Stomach (tissue), 4 donors: ENCODE measurements at regions not wholly inside any gene's neighbourhood (a gene's known extent, or its start where the extent isn't known, plus 50 kb on each side); places are given as distances from the start of the nearest gene placed in this dataset.

Experiments
- EP300 ChIP-seq: sonication (generic); formaldehyde crosslinking; IDR thresholded peaks from one replicate; pipeline ENCODE4 v1.6.1; 2017; ENCODE audit warnings: antibody characterized with exemption
- POLR2A ChIP-seq, 4 donors: fragments of 450-650 bp; IDR thresholded peaks; one replicate each; pipeline ENCODE4 v1.6.1; 2016; ENCODE audit warnings: antibody characterized with exemption in 4 of 4, control low read depth in 2 of 4, mild to moderate bottlenecking in 1 of 4, moderate library complexity in 1 of 4
- POLR2AphosphoS5 ChIP-seq, 3 donors: sonication (generic); formaldehyde crosslinking; IDR thresholded peaks; one replicate each; pipeline ENCODE4 v1.6.1; 2016; ENCODE audit warnings: antibody characterized with exemption in 3 of 3
- TF ChIP-seq, protein P1 (sequence below), 7 experiments: fragments of 450-650 bp in 4 of 7; fragments of 200-600 bp in 3 of 7; sonication (generic) in 3 of 7; IDR thresholded peaks; one replicate each; pipeline ENCODE4 v1.5.1; 2016 to 2019; ENCODE audit warnings: antibody characterized with exemption in 7 of 7, control low read depth in 2 of 7, mild to moderate bottlenecking in 1 of 7

DNA sequence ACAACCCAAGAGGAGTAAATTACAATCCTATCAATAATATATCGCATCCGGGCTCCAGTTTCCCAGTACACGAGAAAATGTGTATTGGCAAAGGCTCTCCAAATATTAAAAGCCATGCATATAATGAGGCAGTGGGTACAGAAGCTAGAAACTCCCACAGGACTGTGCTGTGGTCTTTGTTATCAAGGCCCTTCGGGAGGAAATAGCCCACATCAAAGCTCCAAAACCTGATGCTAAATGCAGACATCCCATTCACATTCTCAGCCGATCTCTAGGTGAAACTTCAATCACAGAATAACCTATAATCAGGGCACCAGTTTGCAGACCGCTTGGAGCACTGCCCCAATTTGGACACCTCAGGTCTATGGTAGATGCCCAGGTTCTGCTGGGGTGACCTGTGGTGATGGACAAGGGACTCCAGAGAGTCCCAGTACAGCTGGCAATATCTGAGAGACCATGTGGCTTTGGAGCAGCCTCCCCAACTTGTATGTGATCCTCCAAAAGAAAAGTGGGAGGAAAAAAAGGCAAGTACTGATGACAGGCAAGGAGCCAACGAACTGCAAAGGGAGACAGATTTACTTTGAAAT is 148.8 kb upstream of the CAMK1G start:
- TF ChIP-seq, protein P1, sequence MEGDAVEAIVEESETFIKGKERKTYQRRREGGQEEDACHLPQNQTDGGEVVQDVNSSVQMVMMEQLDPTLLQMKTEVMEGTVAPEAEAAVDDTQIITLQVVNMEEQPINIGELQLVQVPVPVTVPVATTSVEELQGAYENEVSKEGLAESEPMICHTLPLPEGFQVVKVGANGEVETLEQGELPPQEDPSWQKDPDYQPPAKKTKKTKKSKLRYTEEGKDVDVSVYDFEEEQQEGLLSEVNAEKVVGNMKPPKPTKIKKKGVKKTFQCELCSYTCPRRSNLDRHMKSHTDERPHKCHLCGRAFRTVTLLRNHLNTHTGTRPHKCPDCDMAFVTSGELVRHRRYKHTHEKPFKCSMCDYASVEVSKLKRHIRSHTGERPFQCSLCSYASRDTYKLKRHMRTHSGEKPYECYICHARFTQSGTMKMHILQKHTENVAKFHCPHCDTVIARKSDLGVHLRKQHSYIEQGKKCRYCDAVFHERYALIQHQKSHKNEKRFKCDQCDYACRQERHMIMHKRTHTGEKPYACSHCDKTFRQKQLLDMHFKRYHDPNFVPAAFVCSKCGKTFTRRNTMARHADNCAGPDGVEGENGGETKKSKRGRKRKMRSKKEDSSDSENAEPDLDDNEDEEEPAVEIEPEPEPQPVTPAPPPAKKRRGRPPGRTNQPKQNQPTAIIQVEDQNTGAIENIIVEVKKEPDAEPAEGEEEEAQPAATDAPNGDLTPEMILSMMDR (IDR thresholded peaks at IDR 0.05), result no peak
- TF ChIP-seq EP300 (no peak), POLR2A (IDR thresholded peaks at IDR 0.05) (no peak), POLR2AphosphoS5 (IDR thresholded peaks at IDR 0.05) (no peak)
